ENCODE measurements at regions not wholly inside any gene's neighbourhood (a gene's known extent, or its start where the extent isn't known, plus 50 kb on each side); places are given as distances from the start of the nearest gene placed in this dataset.

DNA sequence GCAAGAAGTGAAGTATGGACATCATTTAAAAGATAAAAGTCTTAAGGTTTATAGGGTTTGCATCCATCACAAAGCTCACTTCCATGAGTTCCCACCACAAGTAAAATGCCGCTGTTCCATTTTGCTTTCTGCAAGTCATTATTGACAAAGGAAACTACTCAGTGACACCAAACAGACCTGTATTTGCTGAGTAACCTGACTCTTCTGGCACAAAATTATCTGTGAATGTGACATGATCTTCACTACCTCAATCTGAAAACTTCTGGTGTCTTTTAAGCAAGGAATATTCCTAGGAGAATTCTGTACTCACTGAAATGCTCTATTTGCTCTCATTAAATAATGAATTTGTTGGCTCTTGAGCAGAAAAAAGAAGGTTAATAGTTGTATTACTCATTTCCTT is 1077.4 kb upstream of the ADGRL4 start:
- TF ChIP-seq EZH2 (IDR thresholded peaks at IDR 0.05) = no peak
- no peak for TF ChIP-seq POLR2AphosphoS5 (IDR thresholded peaks at IDR 0.05; ENCODE audit: borderline replicate concordance, low read depth, low read length)

All from SK-N-MC (cell line).